Islet precursor cell (in vitro differentiated cells): ENCODE measurements at regions not wholly inside any gene's neighbourhood (a gene's known extent, or its start where the extent isn't known, plus 50 kb on each side); places are given as distances from the start of the nearest gene placed in this dataset.
"Not testable (repeated sequence)": the region's sequence is repeated elsewhere in the genome, so short reads cannot be mapped to it uniquely, and the experiment has no call there.

Experiments used
- DNase-seq: peaks from one replicate; pipeline ENCODE4 v3.0.0-alpha.2; 2018

GRCh38 chr11:34830648-34831047 is 85.5 kb downstream of the APIP start:
- DNase-seq = no peak

- no peak for DNase-seq
These were observed 86.1 kb downstream of the APIP start for GRCh38 chr11:34830035-34830434.

GRCh38 chr11:34827228-34827627 is 89.0 kb downstream of the APIP start:
- no peak for DNase-seq

GRCh38 chr11:34826384-34826726 is 89.8 kb downstream of the APIP start:
- no peak for DNase-seq

GRCh38 chr11:34825670-34826383 is 90.4 kb downstream of the APIP start:
- peak; percentile 89 for DNase-seq

GRCh38 chr11:34825315-34825669 is 90.9 kb downstream of the APIP start:
- DNase-seq = no peak

GRCh38 chr11:34824425-34824824 is 91.8 kb downstream of the APIP start:
- no peak for DNase-seq

- DNase-seq = no peak
These were observed 92.5 kb downstream of the APIP start for GRCh38 chr11:34823639-34824038.

GRCh38 chr11:34823197-34823596 is 93.0 kb downstream of the APIP start:
- DNase-seq = no peak

GRCh38 chr11:34819740-34820482 is 96.3 kb downstream of the APIP start:
- DNase-seq = no peak

- DNase-seq = not testable (repeated sequence)
These were observed 98.4 kb downstream of the APIP start for GRCh38 chr11:34817812-34818211.

GRCh38 chr11:34816698-34817213 is 99.4 kb downstream of the APIP start:
- no peak for DNase-seq

GRCh38 chr11:34812905-34813576 is 103.1 kb downstream of the APIP start:
- DNase-seq = no peak

- no peak for DNase-seq
These were observed 104.3 kb downstream of the APIP start for GRCh38 chr11:34811858-34812257.

- no peak for DNase-seq
These were observed 106.0 kb downstream of the APIP start for GRCh38 chr11:34810107-34810562.

GRCh38 chr11:34809191-34810106 is 106.7 kb downstream of the APIP start:
- no peak for DNase-seq

GRCh38 chr11:34806875-34807274 is 109.3 kb downstream of the APIP start:
- no peak for DNase-seq

GRCh38 chr11:34805937-34806336 is 110.2 kb downstream of the APIP start:
- DNase-seq = no peak

- no peak for DNase-seq
These were observed 116.3 kb downstream of the APIP start for GRCh38 chr11:34799848-34800247.

GRCh38 chr11:34798985-34799384 is 117.2 kb downstream of the APIP start:
- no peak for DNase-seq

- not testable (repeated sequence) for DNase-seq
These were observed 118.7 kb downstream of the APIP start for GRCh38 chr11:34797497-34797896.

GRCh38 chr11:34795641-34796040 is 120.5 kb downstream of the APIP start:
- no peak for DNase-seq

- no peak for DNase-seq
These were observed 121.5 kb downstream of the APIP start for GRCh38 chr11:34794696-34795095.
